ENCODE measurements at regions not wholly inside any gene's neighbourhood (a gene's known extent, or its start where the extent isn't known, plus 50 kb on each side); places are given as distances from the start of the nearest gene placed in this dataset.

DNA sequence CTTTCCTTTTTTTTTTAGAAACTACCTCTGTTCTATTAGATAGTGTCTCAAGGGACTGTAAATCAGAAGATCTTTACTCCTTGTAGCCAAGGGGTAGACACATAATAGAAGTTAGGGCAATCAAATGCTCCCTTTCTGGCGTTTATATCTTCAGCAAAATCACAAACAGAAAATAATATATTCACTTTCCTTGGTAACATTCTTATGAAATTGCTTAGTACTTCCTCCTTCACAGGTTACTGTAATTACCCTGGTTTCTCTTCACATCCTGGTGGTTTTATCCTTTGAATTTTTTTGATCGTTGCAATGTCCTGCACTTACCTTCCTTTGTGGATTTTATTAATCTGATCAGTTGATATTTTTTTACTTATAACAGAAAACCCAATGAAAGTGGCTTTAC lies 1064.9 kb downstream of the NCAM2 start (continued):
- no peak for TF ChIP-seq GATA2 (CRISPR knock-in tag; IDR thresholded peaks at IDR 0.05)
- TF ChIP-seq, protein P1, sequence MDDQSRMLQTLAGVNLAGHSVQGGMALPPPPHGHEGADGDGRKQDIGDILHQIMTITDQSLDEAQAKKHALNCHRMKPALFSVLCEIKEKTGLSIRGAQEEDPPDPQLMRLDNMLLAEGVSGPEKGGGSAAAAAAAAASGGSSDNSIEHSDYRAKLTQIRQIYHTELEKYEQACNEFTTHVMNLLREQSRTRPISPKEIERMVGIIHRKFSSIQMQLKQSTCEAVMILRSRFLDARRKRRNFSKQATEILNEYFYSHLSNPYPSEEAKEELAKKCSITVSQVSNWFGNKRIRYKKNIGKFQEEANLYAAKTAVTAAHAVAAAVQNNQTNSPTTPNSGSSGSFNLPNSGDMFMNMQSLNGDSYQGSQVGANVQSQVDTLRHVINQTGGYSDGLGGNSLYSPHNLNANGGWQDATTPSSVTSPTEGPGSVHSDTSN (IDR thresholded peaks at IDR 0.05): no peak
- TF ChIP-seq EP300 (IDR thresholded peaks at IDR 0.05; ENCODE audit: borderline replicate concordance in 1 of 2, low read depth in 1 of 2, low read length in 1 of 2): no peak
- TF ChIP-seq, protein P2, sequence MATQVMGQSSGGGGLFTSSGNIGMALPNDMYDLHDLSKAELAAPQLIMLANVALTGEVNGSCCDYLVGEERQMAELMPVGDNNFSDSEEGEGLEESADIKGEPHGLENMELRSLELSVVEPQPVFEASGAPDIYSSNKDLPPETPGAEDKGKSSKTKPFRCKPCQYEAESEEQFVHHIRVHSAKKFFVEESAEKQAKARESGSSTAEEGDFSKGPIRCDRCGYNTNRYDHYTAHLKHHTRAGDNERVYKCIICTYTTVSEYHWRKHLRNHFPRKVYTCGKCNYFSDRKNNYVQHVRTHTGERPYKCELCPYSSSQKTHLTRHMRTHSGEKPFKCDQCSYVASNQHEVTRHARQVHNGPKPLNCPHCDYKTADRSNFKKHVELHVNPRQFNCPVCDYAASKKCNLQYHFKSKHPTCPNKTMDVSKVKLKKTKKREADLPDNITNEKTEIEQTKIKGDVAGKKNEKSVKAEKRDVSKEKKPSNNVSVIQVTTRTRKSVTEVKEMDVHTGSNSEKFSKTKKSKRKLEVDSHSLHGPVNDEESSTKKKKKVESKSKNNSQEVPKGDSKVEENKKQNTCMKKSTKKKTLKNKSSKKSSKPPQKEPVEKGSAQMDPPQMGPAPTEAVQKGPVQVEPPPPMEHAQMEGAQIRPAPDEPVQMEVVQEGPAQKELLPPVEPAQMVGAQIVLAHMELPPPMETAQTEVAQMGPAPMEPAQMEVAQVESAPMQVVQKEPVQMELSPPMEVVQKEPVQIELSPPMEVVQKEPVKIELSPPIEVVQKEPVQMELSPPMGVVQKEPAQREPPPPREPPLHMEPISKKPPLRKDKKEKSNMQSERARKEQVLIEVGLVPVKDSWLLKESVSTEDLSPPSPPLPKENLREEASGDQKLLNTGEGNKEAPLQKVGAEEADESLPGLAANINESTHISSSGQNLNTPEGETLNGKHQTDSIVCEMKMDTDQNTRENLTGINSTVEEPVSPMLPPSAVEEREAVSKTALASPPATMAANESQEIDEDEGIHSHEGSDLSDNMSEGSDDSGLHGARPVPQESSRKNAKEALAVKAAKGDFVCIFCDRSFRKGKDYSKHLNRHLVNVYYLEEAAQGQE (IDR thresholded peaks at IDR 0.05; ENCODE audit: low read depth, low read length): no peak
- TF ChIP-seq JUND (IDR thresholded peaks at IDR 0.05): no peak
- no peak for TF ChIP-seq NFIC (IDR thresholded peaks at IDR 0.05; ENCODE audit: borderline replicate concordance)
- TF ChIP-seq MXI1 (IDR thresholded peaks at IDR 0.05; ENCODE audit: low read depth, low read length): no peak
- no peak for TF ChIP-seq TCF12 (IDR thresholded peaks at IDR 0.05)
- TF ChIP-seq GABPA (IDR thresholded peaks at IDR 0.05; ENCODE audit: low read depth): no peak
- TF ChIP-seq FOXJ3 (CRISPR knock-in tag; IDR thresholded peaks at IDR 0.05): no peak
- no peak for TF ChIP-seq FOXM1 (IDR thresholded peaks at IDR 0.05; ENCODE audit: low read depth)

DNA sequence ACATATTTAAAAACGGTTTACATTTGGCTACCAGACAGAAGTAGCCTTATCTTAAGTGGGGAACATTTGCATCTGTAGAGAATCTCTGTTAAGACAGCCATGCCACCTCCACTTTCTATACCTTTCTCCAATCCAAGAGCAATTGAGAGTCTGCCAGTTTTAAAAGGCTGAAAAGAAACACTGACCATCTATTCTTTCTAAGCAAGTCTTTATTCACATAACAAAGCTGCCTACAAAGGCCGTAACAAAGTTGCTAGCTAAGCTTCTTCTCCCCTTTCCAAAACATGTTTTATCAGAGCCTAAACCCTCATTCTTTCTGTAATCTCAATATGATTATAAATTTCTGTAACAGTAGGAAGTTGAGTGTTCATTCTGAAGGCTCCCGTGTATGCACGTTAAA lies 1078.3 kb downstream of the NCAM2 start:
- WGBS (ENCODE audit: low lambda C conversion rate): 44% methylated on average over 4 of the region's 4 CpGs
- no peaks in the 10 kb centered on the region for H4K20me1 ChIP-seq (ENCODE audit: insufficient read depth)
- no peak for DNase-seq

DNA sequence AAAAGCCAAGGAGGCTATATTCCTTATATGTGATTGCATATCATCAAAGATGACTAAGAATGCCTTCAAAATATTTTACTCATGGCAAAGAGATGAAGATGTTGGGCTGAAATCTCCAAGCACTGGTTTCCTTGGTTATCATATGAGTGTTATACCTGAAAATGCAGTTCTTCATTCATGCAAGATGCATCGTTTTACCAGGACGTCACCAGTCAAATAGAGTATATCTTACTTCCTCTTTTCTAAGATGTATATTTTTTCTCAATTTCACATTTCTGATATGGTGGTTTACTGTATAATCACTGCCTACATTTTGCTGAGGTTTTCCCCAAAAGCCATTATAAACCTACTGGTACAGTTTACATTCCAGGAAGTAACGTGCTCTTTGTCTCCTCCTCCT lies 1085.7 kb downstream of the NCAM2 start:
- Histone ChIP-seq H3K9ac (no peak overlapping the region), H3K9me3 (no peaks in the 10 kb centered on the region), H3K36me3 (replicated peaks in 1 of 2; ENCODE audit: control insufficient read depth in 1 of 2, insufficient read depth in 2 of 2, low read length in 1 of 2) (no peaks in the 10 kb centered on the region), H3K27ac (ENCODE audit: low read depth in 2 of 2, low read length in 1 of 2) (no peak overlapping the region), H3K4me3 (ENCODE audit: low read depth in 2 of 2, low read length in 1 of 2) (no peak overlapping the region), H3K9me2 (no peaks in the 10 kb centered on the region), H3K4me2 (no peak overlapping the region), H2AFZ (ENCODE audit: low read depth) (no peak overlapping the region), H3F3A (replicated peaks; ENCODE audit: insufficient read depth) (no peaks in the 10 kb centered on the region), H3K27me3 (ENCODE audit: insufficient read depth) (no peaks in the 10 kb centered on the region), H3K79me2 (ENCODE audit: insufficient read depth) (no peaks in the 10 kb centered on the region), H4K20me1 (ENCODE audit: insufficient read depth) (no peaks in the 10 kb centered on the region), H3K4me1 (ENCODE audit: control insufficient read depth in 1 of 2, insufficient read depth in 2 of 2, low read depth in 1 of 2, low read length in 1 of 2) (no peaks in the 10 kb centered on the region)
- DNase-seq: no peak
- 48% methylated on average over 3 of the region's 3 CpGs for WGBS (ENCODE audit: low lambda C conversion rate)
- ChIA-PET POLR2A (no interaction called here), CTCF (no interaction called here)
- no peak for TF ChIP-seq RFX5 (IDR thresholded peaks at IDR 0.05; ENCODE audit: low read length)
- no peak for TF ChIP-seq JUND (IDR thresholded peaks at IDR 0.05)
- TF ChIP-seq GATA2 (CRISPR knock-in tag; IDR thresholded peaks at IDR 0.05): no peak
- TF ChIP-seq RAD21 (IDR thresholded peaks at IDR 0.05; ENCODE audit: low read length): no peak
- TF ChIP-seq, protein P3, sequence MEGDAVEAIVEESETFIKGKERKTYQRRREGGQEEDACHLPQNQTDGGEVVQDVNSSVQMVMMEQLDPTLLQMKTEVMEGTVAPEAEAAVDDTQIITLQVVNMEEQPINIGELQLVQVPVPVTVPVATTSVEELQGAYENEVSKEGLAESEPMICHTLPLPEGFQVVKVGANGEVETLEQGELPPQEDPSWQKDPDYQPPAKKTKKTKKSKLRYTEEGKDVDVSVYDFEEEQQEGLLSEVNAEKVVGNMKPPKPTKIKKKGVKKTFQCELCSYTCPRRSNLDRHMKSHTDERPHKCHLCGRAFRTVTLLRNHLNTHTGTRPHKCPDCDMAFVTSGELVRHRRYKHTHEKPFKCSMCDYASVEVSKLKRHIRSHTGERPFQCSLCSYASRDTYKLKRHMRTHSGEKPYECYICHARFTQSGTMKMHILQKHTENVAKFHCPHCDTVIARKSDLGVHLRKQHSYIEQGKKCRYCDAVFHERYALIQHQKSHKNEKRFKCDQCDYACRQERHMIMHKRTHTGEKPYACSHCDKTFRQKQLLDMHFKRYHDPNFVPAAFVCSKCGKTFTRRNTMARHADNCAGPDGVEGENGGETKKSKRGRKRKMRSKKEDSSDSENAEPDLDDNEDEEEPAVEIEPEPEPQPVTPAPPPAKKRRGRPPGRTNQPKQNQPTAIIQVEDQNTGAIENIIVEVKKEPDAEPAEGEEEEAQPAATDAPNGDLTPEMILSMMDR (IDR thresholded peaks at IDR 0.05): no peak
- TF ChIP-seq, protein P2 (IDR thresholded peaks at IDR 0.05; ENCODE audit: low read depth, low read length): no peak
- TF ChIP-seq RCOR1 (IDR thresholded peaks at IDR 0.05; ENCODE audit: low read length): no peak
- TF ChIP-seq ELF1 (IDR thresholded peaks at IDR 0.05): no peak

More for the DNA sequence above, 1078.3 kb downstream of the NCAM2 start:
- no peak overlapping the region for H3K4me2 ChIP-seq
- H3K9me3 ChIP-seq: no peaks in the 10 kb centered on the region
- TF ChIP-seq, protein P4, sequence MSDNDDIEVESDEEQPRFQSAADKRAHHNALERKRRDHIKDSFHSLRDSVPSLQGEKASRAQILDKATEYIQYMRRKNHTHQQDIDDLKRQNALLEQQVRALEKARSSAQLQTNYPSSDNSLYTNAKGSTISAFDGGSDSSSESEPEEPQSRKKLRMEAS (IDR thresholded peaks at IDR 0.05; ENCODE audit: low read depth): no peak
- H3K36me3 ChIP-seq (replicated peaks in 1 of 2; ENCODE audit: control insufficient read depth in 1 of 2, insufficient read depth in 2 of 2, low read length in 1 of 2): no peaks in the 10 kb centered on the region
- no peak overlapping the region for H3K27ac ChIP-seq (ENCODE audit: low read depth in 2 of 2, low read length in 1 of 2)
- no peaks in the 10 kb centered on the region for H3K9me2 ChIP-seq
- no peaks in the 10 kb centered on the region for H3F3A ChIP-seq (replicated peaks; ENCODE audit: insufficient read depth)
- no peak overlapping the region for H3K4me3 ChIP-seq (ENCODE audit: low read depth in 2 of 2, low read length in 1 of 2)
- no peaks in the 10 kb centered on the region for H3K79me2 ChIP-seq (ENCODE audit: insufficient read depth)
- POLR2A ChIA-PET: no interaction called here
- H3K4me1 ChIP-seq (ENCODE audit: control insufficient read depth in 1 of 2, insufficient read depth in 2 of 2, low read depth in 1 of 2, low read length in 1 of 2): no peaks in the 10 kb centered on the region
- CTCF ChIA-PET: no interaction called here
- no peak overlapping the region for H2AFZ ChIP-seq (ENCODE audit: low read depth)
- no peaks in the 10 kb centered on the region for H3K27me3 ChIP-seq (ENCODE audit: insufficient read depth)
- no peak overlapping the region for H3K9ac ChIP-seq

All from SK-N-SH (cell line).